Stimulated activated naive CD8-positive, alpha-beta T cell treated with anti-CD3 and anti-CD28 coated beads, Interleukin-15, Interleukin-2, amounts not matched to agents 100 ng/mL and 50 ng/mL, for 24 hours (primary cell): ENCODE measurements at regions not wholly inside any gene's neighbourhood (a gene's known extent, or its start where the extent isn't known, plus 50 kb on each side); places are given as distances from the start of the nearest gene placed in this dataset.

Source experiments
- H3K27ac Mint-ChIP-seq: one replicate; pipeline ENCODE4 v1.8.0; 2021; ENCODE audit warnings: mild to moderate bottlenecking, mixed read lengths
- H3K27me3 Mint-ChIP-seq: one replicate; pipeline ENCODE4 v1.8.0; 2021; ENCODE audit warnings: mixed read lengths
- H3K36me3 Mint-ChIP-seq: one replicate; pipeline ENCODE4 v1.8.0; 2021; ENCODE audit warnings: low read depth, mixed read lengths
- H3K4me1 Mint-ChIP-seq: one replicate; pipeline ENCODE4 v1.8.0; 2021; ENCODE audit warnings: low read depth, mixed read lengths
- H3K4me3 Mint-ChIP-seq: one replicate; pipeline ENCODE4 v1.8.0; 2021; ENCODE audit warnings: mild to moderate bottlenecking, mixed read lengths
- H3K9me3 Mint-ChIP-seq: one replicate; pipeline ENCODE4 v1.8.0; 2021; ENCODE audit warnings: mixed read lengths

DNA sequence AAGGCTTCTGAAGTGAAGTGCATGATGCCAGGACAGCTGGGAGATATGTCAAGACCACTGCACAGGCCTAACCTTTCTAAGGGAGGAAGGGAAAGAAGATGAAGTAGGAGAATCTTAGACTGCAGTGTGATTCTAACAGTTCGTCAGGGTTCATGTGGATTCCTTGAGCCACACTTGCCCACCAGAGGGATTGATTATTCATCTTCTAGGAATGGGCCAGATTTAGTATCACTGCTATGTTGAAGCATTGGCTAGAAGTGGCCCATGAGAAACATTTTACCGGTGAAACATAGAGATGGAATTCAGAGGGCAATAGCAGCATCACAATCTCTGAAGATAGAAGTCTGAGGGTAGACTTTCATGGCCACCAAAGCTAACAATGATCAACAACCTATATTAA is 550.8 kb upstream of the SLITRK1 start:
- no peaks in the 10 kb centered on the region for H3K36me3 Mint-ChIP-seq
- no peak overlapping the region for H3K4me3 Mint-ChIP-seq
- no peaks in the 10 kb centered on the region for H3K27me3 Mint-ChIP-seq
- H3K27ac Mint-ChIP-seq: no peak overlapping the region
- H3K9me3 Mint-ChIP-seq: no peaks in the 10 kb centered on the region
- H3K4me1 Mint-ChIP-seq: no peaks in the 10 kb centered on the region

DNA sequence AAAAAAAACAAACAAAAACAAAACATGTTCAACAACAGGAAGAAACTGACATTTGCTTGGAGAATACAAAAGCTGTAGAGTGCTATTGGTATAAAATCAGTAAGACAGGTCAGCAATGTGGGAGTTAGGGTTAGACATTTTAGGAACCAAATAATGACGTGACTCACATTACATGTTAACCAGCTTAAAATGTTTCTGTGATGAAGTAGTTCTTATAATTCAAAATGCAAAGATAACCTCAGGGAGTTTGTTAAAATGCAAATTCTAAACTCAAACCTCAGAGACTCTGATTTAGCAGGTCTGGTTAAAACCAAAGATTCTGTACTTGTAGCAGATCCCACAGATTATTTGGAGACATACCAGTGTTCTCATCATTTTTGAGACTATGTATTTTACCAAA is 549.4 kb upstream of the SLITRK1 start:
- no peaks in the 10 kb centered on the region for H3K27me3 Mint-ChIP-seq
- H3K4me1 Mint-ChIP-seq: no peaks in the 10 kb centered on the region
- no peak overlapping the region for H3K4me3 Mint-ChIP-seq
- peaks cover 4% of the 10 kb centered on the region for H3K9me3 Mint-ChIP-seq
- no peaks in the 10 kb centered on the region for H3K36me3 Mint-ChIP-seq
- H3K27ac Mint-ChIP-seq: no peak overlapping the region

DNA sequence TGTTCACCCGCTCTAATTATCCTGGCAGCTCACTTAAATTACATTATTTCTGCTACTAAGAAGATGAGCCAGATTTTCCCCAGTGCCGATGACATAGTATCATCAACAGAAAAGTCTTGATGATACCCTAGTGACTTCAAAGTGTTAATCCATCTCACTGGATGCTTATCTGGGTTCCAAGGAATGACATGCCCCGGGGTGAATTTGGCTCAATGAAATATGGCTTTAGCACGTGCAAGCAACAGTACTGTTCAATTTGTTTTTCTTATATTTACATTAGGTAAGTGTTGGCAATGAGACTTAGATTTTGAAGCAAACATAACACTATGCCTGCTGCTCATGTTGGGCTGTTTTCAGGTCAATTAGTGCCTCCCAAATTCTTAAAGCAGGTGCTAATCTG is 548.2 kb upstream of the SLITRK1 start:
- H3K9me3 Mint-ChIP-seq: peaks cover 4% of the 10 kb centered on the region
- H3K4me3 Mint-ChIP-seq: no peak overlapping the region
- no peaks in the 10 kb centered on the region for H3K4me1 Mint-ChIP-seq
- no peaks in the 10 kb centered on the region for H3K36me3 Mint-ChIP-seq
- H3K27ac Mint-ChIP-seq: no peak overlapping the region
- H3K27me3 Mint-ChIP-seq: no peaks in the 10 kb centered on the region

DNA sequence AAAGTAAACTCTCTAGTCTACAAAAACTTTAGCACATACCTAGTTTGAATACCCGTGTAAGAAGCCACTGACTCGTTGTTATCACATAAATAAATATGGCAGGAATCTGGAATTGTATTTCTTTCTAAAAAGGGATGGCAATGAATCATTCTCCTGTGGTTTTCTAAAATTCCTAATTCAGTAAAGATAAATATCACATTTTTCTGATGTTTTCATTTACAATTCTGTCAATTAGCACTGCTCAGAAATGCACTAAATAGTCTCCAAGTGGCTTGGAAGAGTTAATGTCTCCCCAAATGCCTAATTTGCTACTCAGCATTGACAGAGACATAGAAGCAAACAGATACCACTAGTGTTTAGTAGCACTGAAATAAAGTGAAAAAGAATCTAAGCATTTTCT is 547.7 kb upstream of the SLITRK1 start:
- Mint-ChIP-seq H3K27ac (no peak overlapping the region), H3K36me3 (no peaks in the 10 kb centered on the region), H3K4me1 (no peaks in the 10 kb centered on the region), H3K27me3 (no peaks in the 10 kb centered on the region), H3K9me3 (peaks cover 4% of the 10 kb centered on the region), H3K4me3 (no peak overlapping the region)

DNA sequence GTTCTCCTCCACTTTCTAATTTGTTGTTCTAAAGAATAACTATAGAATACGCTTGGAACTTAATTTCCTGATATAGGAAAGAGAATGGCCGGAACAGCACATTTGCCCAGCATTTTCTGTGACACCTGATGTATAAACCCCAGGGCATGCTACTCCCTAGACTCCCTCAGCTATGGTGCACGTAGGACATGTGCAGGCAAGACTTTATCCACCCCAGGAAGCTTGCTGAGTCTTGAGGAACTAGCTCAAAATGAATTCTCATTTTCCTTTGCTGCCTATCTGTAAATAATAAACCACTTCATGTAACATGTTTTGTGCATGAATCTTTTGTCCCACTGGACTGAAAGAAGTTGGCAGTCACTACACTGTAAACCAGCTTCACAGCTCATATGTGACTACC is 535.8 kb upstream of the SLITRK1 start:
- no peak overlapping the region for H3K27ac Mint-ChIP-seq
- peaks cover 22% of the 10 kb centered on the region for H3K9me3 Mint-ChIP-seq
- H3K4me1 Mint-ChIP-seq: no peaks in the 10 kb centered on the region
- no peaks in the 10 kb centered on the region for H3K27me3 Mint-ChIP-seq
- no peak overlapping the region for H3K4me3 Mint-ChIP-seq
- H3K36me3 Mint-ChIP-seq: no peaks in the 10 kb centered on the region

DNA sequence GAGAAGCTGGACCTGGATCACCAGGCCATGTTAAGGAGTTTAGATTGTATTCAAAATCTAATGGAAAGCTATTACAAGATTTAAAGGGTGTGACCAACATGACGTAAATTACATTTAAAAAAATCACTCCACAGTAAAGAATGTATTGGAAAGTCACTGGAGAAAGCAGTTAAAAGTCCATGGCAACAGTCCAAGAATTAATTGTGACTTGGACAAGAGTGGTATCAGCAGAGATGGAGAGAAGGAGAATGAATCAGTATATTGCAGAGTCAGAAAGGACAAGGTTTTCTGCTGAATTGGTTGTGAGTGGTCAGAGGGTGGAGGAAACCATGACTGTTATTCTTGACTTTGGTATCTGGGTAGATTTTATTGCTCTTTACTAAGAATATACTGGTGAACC is 535.1 kb upstream of the SLITRK1 start:
- H3K4me3 Mint-ChIP-seq: no peak overlapping the region
- no peaks in the 10 kb centered on the region for H3K27me3 Mint-ChIP-seq
- H3K4me1 Mint-ChIP-seq: no peaks in the 10 kb centered on the region
- no peak overlapping the region for H3K27ac Mint-ChIP-seq
- H3K36me3 Mint-ChIP-seq: no peaks in the 10 kb centered on the region
- H3K9me3 Mint-ChIP-seq: peaks cover 25% of the 10 kb centered on the region

DNA sequence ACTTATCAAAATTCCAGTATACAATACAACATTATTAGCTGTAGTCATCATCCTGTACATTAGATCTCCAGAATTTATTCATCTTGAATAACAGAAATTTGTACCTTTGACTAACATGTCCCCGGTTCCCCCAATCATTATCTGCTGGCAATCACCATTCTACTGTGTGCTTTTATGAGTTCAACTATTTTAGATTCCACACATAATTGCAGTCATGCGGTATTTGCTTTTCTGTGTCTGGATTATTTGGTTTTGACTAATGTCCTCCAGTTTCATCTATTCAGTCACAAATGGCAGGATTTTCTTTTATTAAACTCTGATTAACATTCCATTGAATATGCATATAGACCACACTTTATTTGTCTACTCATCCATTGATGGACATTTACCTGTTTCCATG is 530.7 kb upstream of the SLITRK1 start:
- no peak overlapping the region for H3K4me3 Mint-ChIP-seq
- peaks cover 10% of the 10 kb centered on the region for H3K9me3 Mint-ChIP-seq
- H3K27me3 Mint-ChIP-seq: no peaks in the 10 kb centered on the region
- H3K27ac Mint-ChIP-seq: no peak overlapping the region
- no peaks in the 10 kb centered on the region for H3K36me3 Mint-ChIP-seq
- no peaks in the 10 kb centered on the region for H3K4me1 Mint-ChIP-seq

DNA sequence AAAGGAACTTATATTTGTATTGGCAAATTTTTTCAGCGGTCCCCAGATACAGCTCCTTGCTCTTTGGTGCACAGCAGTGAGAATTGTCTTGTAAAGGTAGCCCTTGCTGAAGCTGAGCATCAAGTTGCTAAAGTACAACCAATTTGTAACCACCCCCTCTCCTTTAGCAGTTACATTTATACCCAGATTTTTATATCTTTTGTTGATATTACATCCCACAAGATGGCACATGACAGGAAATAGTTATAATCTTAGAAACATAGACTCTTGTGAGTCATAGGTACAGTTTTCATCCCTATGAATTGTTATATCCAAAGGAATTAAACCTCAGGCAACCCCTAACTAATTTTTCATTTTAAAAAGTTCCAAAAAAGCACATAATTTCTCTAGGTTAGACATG is 523.0 kb upstream of the SLITRK1 start:
- no peaks in the 10 kb centered on the region for H3K4me1 Mint-ChIP-seq
- no peak overlapping the region for H3K27ac Mint-ChIP-seq
- no peaks in the 10 kb centered on the region for H3K9me3 Mint-ChIP-seq
- no peak overlapping the region for H3K4me3 Mint-ChIP-seq
- H3K27me3 Mint-ChIP-seq: no peaks in the 10 kb centered on the region
- no peaks in the 10 kb centered on the region for H3K36me3 Mint-ChIP-seq

DNA sequence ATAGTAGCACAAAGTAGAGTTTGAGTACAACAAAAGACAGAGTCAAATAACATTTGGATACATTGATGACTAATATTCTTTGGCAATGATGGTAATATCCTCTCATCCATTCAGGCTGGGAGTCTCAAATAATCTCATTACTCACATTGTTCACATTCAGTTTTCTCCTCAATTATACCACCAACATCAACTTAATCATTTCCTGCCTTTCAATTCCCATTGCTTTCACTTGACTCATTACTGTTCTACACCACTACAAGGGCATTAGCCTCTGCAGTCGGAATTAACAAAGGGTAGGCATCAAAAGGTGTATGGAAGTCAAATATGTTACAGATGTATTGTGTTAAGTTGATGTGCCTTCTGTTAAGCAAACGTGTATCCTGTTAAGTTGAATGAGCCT is 518.4 kb upstream of the SLITRK1 start:
- H3K4me1 Mint-ChIP-seq: no peaks in the 10 kb centered on the region
- no peaks in the 10 kb centered on the region for H3K36me3 Mint-ChIP-seq
- no peaks in the 10 kb centered on the region for H3K9me3 Mint-ChIP-seq
- H3K27me3 Mint-ChIP-seq: no peaks in the 10 kb centered on the region
- no peak overlapping the region for H3K27ac Mint-ChIP-seq
- no peak overlapping the region for H3K4me3 Mint-ChIP-seq

DNA sequence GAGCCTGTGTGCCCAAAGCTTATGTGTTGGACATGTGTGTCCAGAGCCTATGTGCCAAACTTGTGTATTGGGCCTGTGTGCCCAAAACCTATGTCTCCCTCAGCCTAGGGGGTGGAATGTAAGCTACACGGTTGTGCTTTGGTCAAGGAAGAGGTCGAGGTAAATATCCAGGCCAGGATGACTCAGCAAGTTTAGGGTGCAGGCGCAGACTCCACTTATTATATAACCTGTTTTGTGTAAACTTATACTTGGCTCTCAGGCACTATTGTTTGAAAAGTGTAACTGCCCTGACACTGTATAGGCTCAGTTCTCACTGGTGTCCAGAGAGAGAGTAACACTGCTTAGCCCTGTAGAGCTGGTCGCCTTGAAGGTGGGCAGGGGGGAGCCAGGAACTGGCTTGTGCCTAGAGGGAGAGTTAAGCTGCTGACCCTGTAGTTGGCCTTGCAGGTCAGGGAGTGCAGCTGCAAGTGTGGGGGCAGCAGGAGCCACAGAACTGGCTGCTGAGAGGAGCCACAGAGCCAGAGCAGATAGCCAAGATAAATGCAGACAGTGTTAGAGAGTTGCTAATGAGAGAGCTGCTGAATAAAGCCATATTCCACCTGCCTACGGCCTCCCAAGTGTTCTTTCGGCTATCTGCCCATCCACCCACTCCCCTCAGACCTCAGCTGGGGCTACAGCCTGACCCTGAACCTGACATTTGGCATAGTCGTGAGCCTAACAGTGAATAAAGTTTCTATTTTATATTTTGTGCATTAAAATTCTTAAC is 517.2 kb upstream of the SLITRK1 start:
- H3K27me3 Mint-ChIP-seq: no peaks in the 10 kb centered on the region
- H3K4me1 Mint-ChIP-seq: no peaks in the 10 kb centered on the region
- H3K27ac Mint-ChIP-seq: no peak overlapping the region
- H3K9me3 Mint-ChIP-seq: peaks cover 5% of the 10 kb centered on the region
- H3K4me3 Mint-ChIP-seq: no peak overlapping the region
- H3K36me3 Mint-ChIP-seq: no peaks in the 10 kb centered on the region

DNA sequence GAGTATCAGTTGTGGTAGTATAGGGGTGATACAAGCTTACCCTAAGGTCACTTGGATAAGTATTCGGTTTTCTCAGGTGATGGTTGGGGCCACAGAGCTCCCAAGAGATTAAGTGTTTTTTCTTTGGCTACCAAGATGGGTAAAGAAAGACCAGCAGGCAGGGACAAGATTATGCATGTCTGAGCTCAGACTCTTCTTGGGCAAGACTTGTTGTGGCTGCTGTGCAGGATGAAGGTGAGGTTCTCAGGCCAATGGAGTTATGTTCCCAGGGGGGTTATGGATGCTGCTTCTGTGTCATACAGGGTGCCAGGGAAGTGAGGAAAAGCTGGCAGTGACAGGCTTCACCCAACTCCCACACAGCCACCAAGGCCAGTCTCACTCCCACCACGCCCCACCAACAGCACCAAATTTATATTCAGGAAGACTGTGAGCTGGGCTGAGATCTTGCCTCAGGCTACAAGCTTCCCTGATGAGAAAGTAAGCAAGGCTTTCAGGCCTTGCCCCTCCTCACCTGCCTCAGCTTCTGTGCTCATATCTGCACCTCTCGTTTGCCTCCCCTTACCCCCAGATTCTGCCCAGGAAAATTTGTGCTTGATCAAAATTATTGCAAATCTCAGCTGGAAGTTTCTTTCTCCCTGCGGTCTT is 511.8 kb upstream of the SLITRK1 start:
- H3K4me1 Mint-ChIP-seq: no peaks in the 10 kb centered on the region
- H3K4me3 Mint-ChIP-seq: no peak overlapping the region
- H3K36me3 Mint-ChIP-seq: no peaks in the 10 kb centered on the region
- no peaks in the 10 kb centered on the region for H3K27me3 Mint-ChIP-seq
- H3K9me3 Mint-ChIP-seq: peaks cover 14% of the 10 kb centered on the region
- H3K27ac Mint-ChIP-seq: no peak overlapping the region

DNA sequence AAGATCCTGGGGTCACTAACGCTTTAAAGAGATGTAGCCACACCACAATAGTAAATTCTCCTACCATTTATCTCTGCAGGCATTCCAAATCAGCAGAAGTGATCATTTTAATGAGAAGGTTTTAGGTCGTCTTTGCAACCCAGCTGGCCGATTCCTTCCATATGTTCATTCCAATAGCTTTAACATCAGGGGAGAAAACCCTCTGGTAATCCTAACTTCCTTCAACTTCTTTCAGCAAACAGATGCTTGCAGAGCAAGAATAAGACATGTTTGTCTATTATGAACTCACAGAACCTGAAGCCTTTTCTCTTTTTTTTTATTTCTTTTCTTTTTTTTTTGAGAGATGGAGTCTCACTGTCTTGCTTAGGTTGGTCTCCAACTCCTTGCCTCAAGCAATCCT is 498.6 kb upstream of the SLITRK1 start:
- no peak overlapping the region for H3K27ac Mint-ChIP-seq
- peaks cover 19% of the 10 kb centered on the region for H3K9me3 Mint-ChIP-seq
- H3K36me3 Mint-ChIP-seq: no peaks in the 10 kb centered on the region
- no peaks in the 10 kb centered on the region for H3K27me3 Mint-ChIP-seq
- no peaks in the 10 kb centered on the region for H3K4me1 Mint-ChIP-seq
- no peak overlapping the region for H3K4me3 Mint-ChIP-seq

DNA sequence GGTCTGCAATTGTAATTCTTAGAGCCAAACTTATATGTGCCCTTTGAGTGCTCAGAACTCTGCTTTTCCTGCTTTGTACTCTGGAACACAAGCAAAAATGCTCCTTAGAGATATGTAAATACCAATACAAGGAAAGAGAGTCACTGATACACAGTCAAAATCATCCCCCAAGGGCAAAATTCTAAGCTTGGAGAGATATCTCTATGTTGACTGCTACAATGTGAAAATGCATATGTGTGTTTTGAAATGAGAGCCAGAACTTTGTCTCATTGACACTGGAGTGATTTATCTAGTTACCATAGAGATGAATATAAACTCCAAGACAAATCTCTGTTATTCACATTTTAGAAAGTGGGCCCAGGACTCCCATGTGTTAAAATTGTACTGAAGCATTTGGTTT is 494.8 kb upstream of the SLITRK1 start:
- H3K4me1 Mint-ChIP-seq: no peaks in the 10 kb centered on the region
- H3K4me3 Mint-ChIP-seq: no peak overlapping the region
- H3K36me3 Mint-ChIP-seq: no peaks in the 10 kb centered on the region
- H3K27me3 Mint-ChIP-seq: no peaks in the 10 kb centered on the region
- H3K27ac Mint-ChIP-seq: no peak overlapping the region
- H3K9me3 Mint-ChIP-seq: peaks cover 8% of the 10 kb centered on the region

DNA sequence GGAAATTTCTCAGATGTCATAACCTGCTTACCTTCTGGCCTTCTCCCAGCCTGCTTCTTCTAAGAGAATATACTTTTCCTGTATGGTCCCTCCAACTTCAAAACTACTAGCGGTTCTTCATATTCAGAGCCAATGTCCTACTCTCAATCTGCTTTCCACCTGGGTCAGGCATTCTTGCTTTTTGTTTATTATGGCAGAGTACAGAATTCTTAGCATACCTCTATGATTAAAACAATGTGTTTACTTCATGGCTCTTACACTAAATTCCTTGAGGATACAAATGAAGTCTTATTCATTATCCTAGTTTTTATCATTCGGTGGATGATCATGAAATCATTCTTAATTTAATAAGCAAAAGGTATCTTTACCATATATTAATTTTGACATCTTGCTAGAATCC is 484.2 kb upstream of the SLITRK1 start:
- H3K36me3 Mint-ChIP-seq: no peaks in the 10 kb centered on the region
- H3K4me1 Mint-ChIP-seq: no peaks in the 10 kb centered on the region
- no peaks in the 10 kb centered on the region for H3K27me3 Mint-ChIP-seq
- no peak overlapping the region for H3K4me3 Mint-ChIP-seq
- no peak overlapping the region for H3K27ac Mint-ChIP-seq
- peaks cover 4% of the 10 kb centered on the region for H3K9me3 Mint-ChIP-seq

DNA sequence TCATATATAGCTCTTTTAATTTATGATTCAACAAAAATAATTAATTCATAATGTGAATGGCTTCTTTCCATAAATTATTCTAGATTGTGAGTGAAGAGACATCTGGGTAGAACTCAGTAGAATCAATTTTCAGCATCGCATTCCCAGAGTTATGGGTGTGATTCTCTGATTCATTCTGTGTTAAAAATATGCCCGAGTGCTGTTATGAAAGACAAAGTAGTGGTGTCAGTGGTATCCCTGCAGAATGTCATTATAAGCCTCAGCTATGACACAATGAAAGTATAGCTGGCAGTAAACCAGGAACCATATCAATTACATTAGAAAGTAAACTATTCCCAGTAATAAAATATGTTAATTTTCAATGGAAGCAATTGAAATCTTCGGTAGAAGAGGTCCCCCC is 480.5 kb upstream of the SLITRK1 start:
- no peaks in the 10 kb centered on the region for H3K4me1 Mint-ChIP-seq
- H3K9me3 Mint-ChIP-seq: no peaks in the 10 kb centered on the region
- H3K27me3 Mint-ChIP-seq: no peaks in the 10 kb centered on the region
- H3K27ac Mint-ChIP-seq: no peak overlapping the region
- H3K36me3 Mint-ChIP-seq: no peaks in the 10 kb centered on the region
- no peak overlapping the region for H3K4me3 Mint-ChIP-seq

DNA sequence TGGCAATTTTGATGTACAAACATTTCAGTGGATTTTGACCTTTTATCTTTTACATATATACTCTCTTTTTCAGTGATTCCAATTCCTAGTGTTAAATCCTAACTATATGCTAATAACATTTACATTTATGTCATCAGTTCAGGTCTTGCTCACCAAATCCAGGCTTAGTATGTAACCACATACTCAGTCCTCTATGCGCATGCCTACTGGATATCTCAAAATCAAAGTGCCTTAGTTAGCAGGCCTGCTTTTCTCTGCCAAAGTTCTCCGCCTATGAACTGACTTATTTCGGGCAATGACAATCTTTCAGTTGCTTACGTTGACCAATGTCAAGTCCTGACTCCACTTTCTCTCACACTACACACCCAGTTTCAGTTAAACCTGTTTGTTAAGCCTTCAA is 478.5 kb upstream of the SLITRK1 start:
- Mint-ChIP-seq H3K4me1 (no peaks in the 10 kb centered on the region), H3K9me3 (no peaks in the 10 kb centered on the region), H3K4me3 (no peak overlapping the region), H3K36me3 (no peaks in the 10 kb centered on the region), H3K27me3 (no peaks in the 10 kb centered on the region), H3K27ac (no peak overlapping the region)
